ENCODE measurements at regions not wholly inside any gene's neighbourhood (a gene's known extent, or its start where the extent isn't known, plus 50 kb on each side); places are given as distances from the start of the nearest gene placed in this dataset.

DNA sequence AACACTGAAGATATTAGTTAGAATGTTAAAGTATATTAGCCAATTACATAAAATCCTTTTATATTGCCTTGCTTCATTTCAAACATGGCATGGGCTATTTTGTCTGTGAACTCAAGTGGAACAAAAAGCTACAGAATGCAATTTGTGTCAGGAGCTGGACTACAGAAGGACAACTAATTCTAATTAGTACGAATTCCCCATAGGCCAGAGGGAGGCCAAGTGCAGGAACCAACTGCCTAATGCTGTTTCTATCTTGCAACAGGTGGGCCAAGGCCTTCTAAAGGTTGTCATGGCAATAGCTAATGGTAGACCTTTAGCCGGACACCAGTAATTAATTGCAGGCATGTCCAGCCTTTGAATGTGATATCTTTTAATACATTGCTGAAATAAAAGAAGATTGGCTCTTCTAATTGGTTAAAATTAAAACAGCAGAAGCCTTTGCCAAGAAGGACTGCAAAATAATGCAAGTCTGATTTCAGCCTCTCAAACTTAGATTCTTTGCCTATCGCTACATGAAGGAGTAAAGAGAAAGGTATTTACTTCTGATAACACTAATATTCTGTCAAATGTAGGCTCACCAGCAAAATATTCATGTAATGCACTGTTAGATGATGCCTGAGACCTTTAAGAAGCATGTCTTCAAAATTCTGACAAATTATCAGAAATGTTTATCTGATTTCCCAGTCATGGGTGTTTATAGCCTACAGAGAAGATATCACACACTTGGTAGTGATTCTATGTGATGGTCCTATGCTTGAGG lies 232.1 kb downstream of the LMO4 start:
- no peak for DNase-seq (ENCODE audit: low read depth)

GRCh38 chr1:87563211-87563610 lies 234.5 kb downstream of the LMO4 start:
- DNase-seq (ENCODE audit: low read depth): no peak

DNA sequence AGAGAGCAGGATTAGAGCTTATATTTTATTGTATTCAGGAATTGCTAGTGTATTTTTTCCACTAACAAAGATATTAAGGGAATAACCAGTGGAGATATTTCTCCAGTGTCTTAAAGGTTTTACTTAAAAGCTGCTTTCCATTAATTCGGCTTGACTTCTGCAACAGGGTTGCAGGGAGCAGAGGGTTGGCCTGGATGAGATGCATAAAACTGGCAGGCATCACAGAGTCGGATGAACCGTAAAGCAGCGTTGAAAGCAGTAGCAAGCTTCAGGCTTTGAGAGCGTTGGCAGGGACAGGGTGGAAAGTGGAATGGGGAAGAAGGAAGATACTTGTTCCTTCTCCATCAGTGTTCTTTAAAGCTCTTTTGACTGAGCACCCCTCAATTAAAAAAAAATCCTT lies 237.2 kb downstream of the LMO4 start:
- DNase-seq (ENCODE audit: low read depth): no peak

- DNase-seq (ENCODE audit: low read depth): no peak
These were observed 239.3 kb downstream of the LMO4 start for GRCh38 chr1:87568005-87568404.

- no peak for DNase-seq (ENCODE audit: low read depth)
These were observed 240.2 kb downstream of the LMO4 start for GRCh38 chr1:87568911-87569310.

DNA sequence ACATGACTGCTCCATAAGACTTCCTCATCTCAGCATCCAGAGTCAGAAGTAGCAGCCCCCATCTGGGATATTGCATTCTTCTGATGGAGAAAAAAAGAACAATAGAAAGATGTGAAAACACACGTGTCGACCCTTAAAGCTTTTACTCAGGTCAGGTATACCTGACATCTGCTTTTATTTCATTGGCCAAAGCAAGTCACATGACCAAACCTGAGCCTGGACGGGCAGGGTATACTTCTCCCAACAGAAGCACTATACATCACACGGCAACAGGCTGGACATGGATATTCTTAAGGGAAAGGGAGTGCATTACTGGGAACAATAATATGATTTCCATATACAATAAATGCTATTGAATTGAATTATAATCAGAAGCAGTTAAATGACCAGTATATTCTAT lies 243.3 kb downstream of the LMO4 start:
- no peak for DNase-seq (ENCODE audit: low read depth)

DNA sequence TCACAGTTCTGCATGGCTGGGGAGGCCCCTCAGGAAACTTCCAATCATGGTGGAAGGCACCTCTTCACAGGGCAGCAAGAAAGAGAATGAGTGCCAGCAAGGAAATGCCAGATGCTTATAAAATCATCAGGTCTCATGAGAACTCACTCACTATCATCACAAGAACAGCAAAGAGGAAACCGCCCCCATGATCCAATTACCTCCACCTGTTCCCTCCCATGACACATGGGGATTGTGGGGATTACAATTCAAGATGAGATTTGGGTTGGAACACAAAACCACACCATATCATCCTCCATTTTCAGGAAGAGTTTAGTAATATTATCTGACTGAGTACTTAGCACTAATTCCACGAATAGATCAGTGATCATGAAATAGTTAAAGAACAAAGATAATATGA lies 244.2 kb downstream of the LMO4 start:
- no peak for DNase-seq (ENCODE audit: low read depth)

GRCh38 chr1:87575528-87575927 lies 246.8 kb downstream of the LMO4 start:
- DNase-seq (ENCODE audit: low read depth): no peak

- no peak for DNase-seq (ENCODE audit: low read depth)
These were observed 249.8 kb downstream of the LMO4 start for GRCh38 chr1:87578464-87578863.

GRCh38 chr1:87583459-87583858 lies 254.8 kb downstream of the LMO4 start:
- DNase-seq (ENCODE audit: low read depth): no peak

DNA sequence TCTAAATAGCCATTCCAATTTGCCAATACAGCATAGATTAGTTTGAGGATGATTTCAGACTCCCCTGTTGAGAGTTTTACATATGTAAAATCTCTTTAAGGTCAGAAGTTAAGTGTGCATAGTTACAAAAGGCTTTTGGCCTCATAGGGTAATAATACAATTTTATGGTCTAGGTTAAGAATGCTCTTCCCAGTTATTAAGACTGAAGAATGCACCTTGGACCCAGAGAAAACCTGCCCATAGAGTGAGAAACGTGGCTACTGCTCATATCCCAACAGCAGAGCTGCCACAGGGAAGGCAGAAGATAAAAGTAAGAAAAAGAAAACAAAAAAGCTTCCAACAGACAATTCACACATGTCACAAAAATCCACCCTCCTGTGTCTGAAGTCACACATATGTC lies 255.9 kb downstream of the LMO4 start:
- DNase-seq (ENCODE audit: low read depth): no peak

- DNase-seq (ENCODE audit: low read depth): no peak
These were observed 257.8 kb downstream of the LMO4 start for GRCh38 chr1:87586501-87586900.

DNA sequence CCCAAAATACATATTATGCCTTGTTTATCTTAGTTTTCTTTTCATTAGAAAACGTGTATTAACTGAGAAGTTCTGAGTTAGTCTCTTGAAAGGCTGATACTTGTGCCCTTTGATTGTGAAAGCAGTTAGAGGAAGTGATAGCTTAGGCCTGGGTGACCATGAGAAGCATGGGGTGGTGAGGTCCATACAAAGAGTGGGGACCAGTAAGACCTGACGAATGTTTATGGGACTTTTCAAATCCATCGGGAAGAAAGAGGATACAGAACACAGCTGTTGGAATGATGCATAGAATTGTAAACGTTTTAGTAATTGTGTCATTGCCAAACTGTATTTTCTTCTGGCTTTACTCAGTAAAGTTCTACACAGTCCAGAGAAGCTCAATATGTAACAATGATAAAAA lies 259.8 kb downstream of the LMO4 start:
- DNase-seq (ENCODE audit: low read depth): no peak

DNA sequence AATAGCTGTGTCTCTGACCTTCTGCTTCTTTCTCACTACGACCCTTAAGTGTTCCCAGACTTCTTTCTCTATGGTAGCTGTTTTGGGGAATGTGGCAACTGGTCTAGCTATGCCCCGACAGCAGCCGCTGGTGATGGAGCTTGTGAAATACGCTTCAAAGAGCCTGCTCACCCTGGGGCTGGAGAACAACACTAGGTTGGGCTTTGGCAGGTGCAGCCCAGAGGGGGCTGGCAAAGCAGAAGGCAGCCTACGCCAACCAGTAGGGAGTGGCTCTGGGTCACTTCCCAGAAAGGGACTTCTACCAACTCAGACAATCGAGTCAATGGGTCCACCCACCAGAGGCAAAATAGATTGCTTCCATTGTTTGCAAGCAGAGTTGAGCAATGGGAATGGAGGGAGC lies 262.8 kb downstream of the LMO4 start:
- DNase-seq (ENCODE audit: low read depth): no peak

DNA sequence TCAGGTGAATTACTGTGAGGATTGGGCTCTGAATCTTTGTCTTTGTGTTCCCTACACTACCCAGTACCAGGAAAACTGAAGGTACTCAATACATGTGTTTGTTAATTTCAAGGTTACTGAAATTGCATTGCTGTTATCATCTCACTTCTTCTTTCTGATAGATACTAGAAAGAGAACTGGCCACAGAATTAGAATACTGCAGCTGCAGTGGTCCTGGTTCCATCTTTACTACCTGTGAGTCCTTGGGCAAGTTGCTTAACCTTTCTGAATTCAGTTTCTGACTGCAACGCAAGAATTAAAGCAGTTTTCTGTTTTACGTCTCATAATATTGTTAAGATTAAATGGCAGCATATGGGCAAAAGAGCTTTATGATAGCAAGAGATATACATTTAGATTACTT lies 263.5 kb downstream of the LMO4 start:
- DNase-seq (ENCODE audit: low read depth): no peak

- no peak for DNase-seq (ENCODE audit: low read depth)
These were observed 266.2 kb downstream of the LMO4 start for GRCh38 chr1:87594736-87595383.

- DNase-seq (ENCODE audit: low read depth): no peak
These were observed 266.7 kb downstream of the LMO4 start for GRCh38 chr1:87595384-87595781.

DNA sequence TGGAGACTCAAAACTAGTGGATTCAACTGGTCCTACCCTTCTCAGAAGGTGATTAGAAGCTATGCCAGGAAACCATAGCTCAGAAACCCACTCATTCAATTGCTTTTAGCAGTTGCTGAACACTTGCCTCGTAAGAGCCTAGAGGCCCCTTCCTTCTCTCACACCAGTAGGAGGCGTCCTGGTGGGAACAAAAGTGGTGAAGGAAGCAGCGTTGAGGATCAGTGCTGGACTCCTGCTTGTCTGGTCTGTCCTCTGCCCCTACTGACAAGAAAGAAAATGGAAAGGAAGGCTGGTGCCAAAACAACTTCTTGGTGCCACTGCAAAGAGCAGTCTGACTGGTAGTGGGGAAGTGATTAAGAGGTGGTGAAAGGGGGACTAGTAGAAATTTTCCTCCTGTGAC lies 269.7 kb downstream of the LMO4 start:
- DNase-seq (ENCODE audit: low read depth): peak; percentile 9

- no peak for DNase-seq (ENCODE audit: low read depth)
These were observed 270.9 kb downstream of the LMO4 start for GRCh38 chr1:87599569-87599968.

GRCh38 chr1:87600055-87600850 lies 271.6 kb downstream of the LMO4 start:
- no peak for DNase-seq (ENCODE audit: low read depth)

DNA sequence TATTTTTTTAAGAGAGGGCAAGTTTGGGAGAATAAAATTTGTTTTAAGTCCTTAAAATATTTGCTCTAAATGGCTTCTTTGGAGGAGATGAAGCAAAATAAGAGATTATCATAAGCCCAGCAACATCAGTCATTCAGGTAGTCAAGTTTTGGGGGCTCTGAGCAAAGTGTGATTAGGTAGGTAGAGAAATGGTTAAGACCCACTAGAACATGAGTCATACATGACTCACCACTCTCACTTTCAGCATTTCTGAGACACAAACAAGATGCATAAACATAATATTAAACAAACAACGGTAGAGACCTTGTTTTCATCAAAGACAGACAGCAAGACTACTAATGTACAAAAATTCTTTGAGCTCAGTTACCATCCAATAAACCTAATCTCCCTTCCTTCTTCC lies 272.2 kb downstream of the LMO4 start:
- peak; percentile 6 for DNase-seq (ENCODE audit: low read depth)

DNA sequence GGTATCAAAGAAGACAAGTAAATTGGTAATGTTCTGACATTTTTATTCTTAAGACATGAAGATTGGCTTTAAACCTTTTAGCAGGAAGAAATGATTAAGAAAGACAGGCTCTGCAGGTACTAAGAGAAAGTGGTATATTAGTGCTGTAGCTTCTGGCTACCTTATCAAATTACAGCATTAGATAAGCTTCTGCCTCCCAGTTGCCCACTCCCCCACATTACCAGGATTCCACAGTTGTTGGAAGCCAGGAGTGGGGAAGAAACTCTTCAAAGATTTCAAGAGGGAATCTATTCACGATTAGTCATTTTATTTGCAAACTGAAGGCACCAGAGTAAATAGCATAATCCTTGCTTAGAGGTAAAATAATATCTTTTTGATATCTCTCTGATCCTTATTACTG lies 274.9 kb downstream of the LMO4 start:
- no peak for DNase-seq (ENCODE audit: low read depth)

DNA sequence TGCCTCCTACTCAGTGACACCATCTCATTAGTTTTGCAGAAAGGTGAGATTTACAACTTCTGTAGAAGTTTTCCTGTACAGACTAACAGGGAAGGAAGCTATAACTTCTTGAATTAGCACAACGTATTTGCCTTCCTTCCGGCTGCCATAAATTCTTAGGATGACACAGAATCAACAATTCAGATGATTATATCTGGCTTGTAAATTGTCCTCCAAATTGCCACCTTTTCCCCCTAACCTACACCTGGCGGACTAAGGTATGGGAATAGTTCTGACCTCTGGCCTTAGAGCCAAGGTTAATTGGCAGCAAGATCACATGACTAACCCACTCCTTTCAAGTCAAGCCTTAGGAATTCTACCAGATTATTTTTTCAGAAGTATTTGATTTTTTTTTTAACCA lies 284.3 kb downstream of the LMO4 start:
- DNase-seq (ENCODE audit: low read depth): no peak
